GM12878 (cell line): ENCODE measurements at regions not wholly inside any gene's neighbourhood (a gene's known extent, or its start where the extent isn't known, plus 50 kb on each side); places are given as distances from the start of the nearest gene placed in this dataset.

Experiments
- ATAC-seq: fragments of 200-7000 bp; cut with Tn5 transposase; 3 replicates; pipeline ENCODE4 v1.9.1; 2020; ENCODE audit warnings: mild to moderate bottlenecking, moderate library complexity
- BruUV-seq: library from RNA; stranded (reverse); fragments of 400-500 nt; replicated peaks from 2 replicates; lab custom pipeline; 2021; lab: Mats Ljungman, UMichigan
- CTCF ChIA-PET: fragments of 300-600 bp; sonication (Branson Sonifier 250); formaldehyde crosslinking; extraction: SDS; loops from one replicate; lab custom pipeline; 2021; ENCODE audit warnings: inconsistent platforms; lab: Yijun Ruan, JAX
- POLR2A ChIA-PET: fragments of 350-600 bp; formaldehyde crosslinking; extraction: SDS; loops from one replicate; lab custom pipeline; 2021; ENCODE audit warnings: inconsistent platforms; lab: Charles Lee
- RAD21 ChIA-PET: fragments of 300-600 bp; sonication (Branson Sonifier 250); formaldehyde crosslinking; loops from one replicate; lab custom pipeline; 2023; ENCODE audit warnings: antibody characterized with exemption; ENCODE audit not compliant: unreplicated experiment; lab: Charles Lee
- SMC1A ChIA-PET: fragments of 300-600 bp; sonication (Branson Sonifier 250); formaldehyde crosslinking; loops from one replicate; lab custom pipeline; 2023; ENCODE audit not compliant: unreplicated experiment, uncharacterized antibody; lab: Charles Lee
- DNase-seq: peaks from one replicate; pipeline ENCODE4 v3.0.0-alpha.2; 2011; ENCODE audit warnings: low read depth, low spot score
- FAIRE-seq: peaks from 3 replicates; lab custom pipeline; 2011; peaks lifted over from hg19 to GRCh38; lab: Jason Lieb, UNC
- H2AFZ ChIP-seq: 2 replicates; pipeline ENCODE4 v1.6.0; 2011; ENCODE audit warnings: low read depth, low read length, control low read depth; ENCODE audit not compliant: control insufficient read depth
- H3K27ac ChIP-seq: 2 replicates; pipeline ENCODE4 v1.5.1; 2011; ENCODE audit warnings: control low read depth; ENCODE audit not compliant: control insufficient read depth, insufficient read depth
- H3K27me3 ChIP-seq, 2 experiments: replicated peaks in 1 of 2; 2 replicates each; pipeline versions ENCODE4 v1.6.0 to v1.6.1; 2011; ENCODE audit warnings: low read length in 1 of 2; ENCODE audit not compliant: control insufficient read depth in 2 of 2, insufficient read depth in 2 of 2
- H3K36me3 ChIP-seq, 2 experiments: 2 replicates each; pipeline ENCODE4 v1.5.1; 2011; ENCODE audit warnings: low read length in 1 of 2; ENCODE audit not compliant: control insufficient read depth in 2 of 2, insufficient read depth in 2 of 2
- H3K4me1 ChIP-seq: 2 replicates; pipeline ENCODE4 v1.6.1; 2011; ENCODE audit warnings: mild to moderate bottlenecking, low read length, moderate library complexity, mixed read lengths; ENCODE audit not compliant: control insufficient read depth, insufficient read depth
- H3K4me2 ChIP-seq: 2 replicates; pipeline ENCODE4 v1.6.0; 2011; ENCODE audit warnings: control low read depth; ENCODE audit not compliant: control insufficient read depth, insufficient read depth
- H3K4me3 ChIP-seq: fragments of 200-600 bp; sonication (generic); 2 replicates; pipeline ENCODE4 v1.5.1; 2016
- H3K79me2 ChIP-seq: 2 replicates; pipeline ENCODE4 v1.6.0; 2011; ENCODE audit warnings: low read length; ENCODE audit not compliant: control insufficient read depth, insufficient read depth
- H3K9ac ChIP-seq: 2 replicates; pipeline ENCODE4 v1.8.0; 2011; ENCODE audit warnings: low read length, control low read depth, mixed read lengths; ENCODE audit not compliant: control insufficient read depth, insufficient read depth
- H3K9me3 ChIP-seq: replicated peaks from 3 replicates; pipeline ENCODE4 v1.5.1; 2011; ENCODE audit warnings: mild to moderate bottlenecking, low read length; ENCODE audit not compliant: control insufficient read depth, insufficient read depth
- H4K20me1 ChIP-seq: 2 replicates; pipeline ENCODE4 v1.6.0; 2011; ENCODE audit not compliant: control insufficient read depth, insufficient read depth
- CBX5 ChIP-seq: sonication (generic); IDR thresholded peaks from 2 replicates; pipeline ENCODE4 v1.6.1; 2016; ENCODE audit warnings: low read depth, moderate library complexity, mild to moderate bottlenecking, inconsistent platforms
- DPF2 ChIP-seq: fragments of 450-650 bp; IDR thresholded peaks from 2 replicates; pipeline ENCODE4 v1.6.1; 2017; ENCODE audit warnings: mild to moderate bottlenecking
- GABPA ChIP-seq: IDR thresholded peaks from 2 replicates; pipeline ENCODE4 v1.6.1; 2014; ENCODE audit warnings: antibody characterized with exemption, low read depth, mild to moderate bottlenecking, inconsistent platforms
- HCFC1 ChIP-seq: fragments of 150-350 bp; IDR thresholded peaks from 2 replicates; pipeline ENCODE4 v1.6.1; 2014; ENCODE audit warnings: low read length
- NFXL1 ChIP-seq: fragments of 450-650 bp; IDR thresholded peaks from 2 replicates; pipeline ENCODE4 v1.6.1; 2017; ENCODE audit warnings: antibody characterized with exemption, mild to moderate bottlenecking, borderline replicate concordance
- NR2C2 ChIP-seq: IDR thresholded peaks from 2 replicates; pipeline ENCODE4 v1.6.1; 2011; ENCODE audit warnings: borderline replicate concordance, low read depth; ENCODE audit not compliant: control insufficient read depth, insufficient read length
- POLR2A ChIP-seq: IDR thresholded peaks from 2 replicates; pipeline ENCODE4 v1.6.1; 2011; ENCODE audit warnings: low read depth, mild to moderate bottlenecking, low read length
- RAD21 ChIP-seq: IDR thresholded peaks from 2 replicates; pipeline ENCODE4 v1.6.1; 2011; ENCODE audit warnings: mild to moderate bottlenecking, low read depth, low read length, moderate library complexity; ENCODE audit not compliant: insufficient read depth
- SMARCA5 ChIP-seq: fragments of 450-650 bp; IDR thresholded peaks from 2 replicates; pipeline ENCODE4 v1.6.1; 2017; ENCODE audit warnings: mild to moderate bottlenecking
- YBX1 ChIP-seq: fragments of 450-650 bp; IDR thresholded peaks from 2 replicates; pipeline ENCODE4 v1.6.1; 2016; ENCODE audit warnings: antibody characterized with exemption
- YY1 ChIP-seq: IDR thresholded peaks from 2 replicates; pipeline ENCODE4 v1.6.1; 2011; ENCODE audit warnings: low read depth, mild to moderate bottlenecking, low read length
- ZNF207 ChIP-seq: fragments of 450-650 bp; IDR thresholded peaks from 2 replicates; pipeline ENCODE4 v1.6.1; 2014; ENCODE audit warnings: antibody characterized with exemption, mild to moderate bottlenecking, borderline replicate concordance
- ZNF24 ChIP-seq: fragments of 450-650 bp; IDR thresholded peaks from 2 replicates; pipeline ENCODE4 v1.6.1; 2017; ENCODE audit warnings: antibody characterized with exemption, mild to moderate bottlenecking
- WGBS: methylation state at CpG from one replicate; pipeline ENCODE4 v1.1.6; 2016; ENCODE audit warnings: low lambda C conversion rate; ENCODE audit not compliant: insufficient replicate concordance, insufficient coverage; ENCODE audit errors: missing lambda C conversion rate; 5-methylcytosine and 5-hydroxymethylcytosine counted together
- in situ Hi-C: fragments of 300-500 bp; cut with MboI; formaldehyde crosslinking; loops from 9 replicates; pipeline ENCODE4 v1.14.3; 2018; ENCODE audit warnings: mixed read lengths
- intact Hi-C: fragments of 100-400 bp; cut with micrococcal nuclease; formaldehyde crosslinking; loops from one replicate; pipeline ENCODE4 v1.14.2; 2022; ENCODE audit not compliant: unreplicated experiment
- TF ChIP-seq, protein P1 (sequence below): IDR thresholded peaks from 2 replicates; pipeline ENCODE4 v1.6.1; 2011; ENCODE audit warnings: borderline replicate concordance, low read depth, mild to moderate bottlenecking, moderate library complexity, mixed read lengths, low read length; ENCODE audit not compliant: insufficient read depth; ENCODE audit errors: extremely low read length
- TF ChIP-seq, protein P2 (sequence below): fragments of 150-350 bp; IDR thresholded peaks from 2 replicates; pipeline ENCODE4 v1.6.1; 2016; ENCODE audit warnings: low read depth, low read length
- TF ChIP-seq, protein P3 (sequence below): IDR thresholded peaks from 2 replicates; pipeline ENCODE4 v1.6.1; 2012; ENCODE audit warnings: low read depth, low read length, improper control_type of control experiment

DNA sequence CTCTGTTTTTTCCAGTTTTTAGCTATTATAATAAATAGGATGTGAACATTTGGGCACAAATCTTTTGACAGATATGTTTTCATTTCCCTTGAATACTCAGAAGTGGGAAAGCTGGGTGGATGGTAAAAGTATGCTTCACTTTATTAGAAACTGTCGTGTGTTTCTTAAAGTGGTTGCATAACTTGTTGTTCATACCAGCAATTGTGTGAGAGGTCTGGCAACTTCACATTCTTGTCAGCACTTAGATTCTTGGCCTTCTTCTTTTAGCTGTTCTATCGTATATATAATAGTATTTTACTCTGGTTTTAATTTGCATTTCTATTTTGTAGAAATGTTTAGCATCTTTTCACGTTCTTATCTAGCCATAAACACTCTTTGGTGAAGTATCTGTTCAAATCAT is 894.4 kb downstream of the KCNMA1 start:
- Histone ChIP-seq H3K79me2 (no peaks in the 10 kb centered on the region), H3K9me3 (no peaks in the 10 kb centered on the region), H3K9ac (no peak overlapping the region), H3K27ac (no peak overlapping the region), H3K27me3 (no peaks in the 10 kb centered on the region), H3K4me3 (no peak overlapping the region), H2AFZ (no peak overlapping the region), H3K4me1 (no peaks in the 10 kb centered on the region), H4K20me1 (no peaks in the 10 kb centered on the region), H3K36me3 (no peaks in the 10 kb centered on the region), H3K4me2 (no peak overlapping the region)
- ChIA-PET POLR2A (no interaction called here), RAD21 (no interaction called here), CTCF (no interaction called here), SMC1A (no interaction called here)
- WGBS, result 28% methylated on average over 3 of the region's 3 CpGs
- no peak for ATAC-seq
- TF ChIP-seq ZNF24, result no peak
- TF ChIP-seq NFXL1, result no peak
- no peak for TF ChIP-seq RAD21
- TF ChIP-seq SMARCA5, result no peak
- BruUV-seq, result no TSS peak
- FAIRE-seq, result no peak
- in situ Hi-C loops (no loop called here), intact Hi-C loops (no loop called here)
- no peak for DNase-seq

DNA sequence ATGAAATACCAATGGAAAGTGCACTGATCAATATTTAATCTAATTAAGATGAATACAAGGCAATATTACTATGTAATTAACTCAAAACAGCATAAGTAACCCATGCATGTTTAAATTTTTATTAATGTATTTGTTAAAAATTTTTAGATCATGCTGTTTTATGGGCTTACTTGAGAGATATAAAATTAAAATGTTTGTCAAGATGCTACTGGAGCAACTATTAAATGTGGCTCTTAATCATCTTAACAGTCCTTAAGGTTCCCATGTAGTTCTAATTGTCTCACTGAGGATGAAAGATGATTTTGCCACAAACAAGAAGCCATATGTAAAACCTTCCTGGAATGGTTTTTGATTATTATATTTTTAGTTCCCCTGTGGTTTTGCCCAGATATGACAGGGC is 897.1 kb downstream of the KCNMA1 start:
- intact Hi-C loops (no loop called here), in situ Hi-C loops (no loop called here)
- no peaks in the 10 kb centered on the region for H3K9me3 ChIP-seq
- CTCF ChIA-PET, result no interaction called here
- H3K79me2 ChIP-seq, result no peaks in the 10 kb centered on the region
- H3K9ac ChIP-seq, result no peak overlapping the region
- FAIRE-seq, result no peak
- H4K20me1 ChIP-seq, result no peaks in the 10 kb centered on the region
- SMC1A ChIA-PET, result no interaction called here
- no TSS peak for BruUV-seq
- H3K4me2 ChIP-seq, result no peak overlapping the region
- RAD21 ChIA-PET, result no interaction called here
- H3K27ac ChIP-seq, result no peak overlapping the region
- no peak overlapping the region for H3K4me3 ChIP-seq
- H3K36me3 ChIP-seq, result no peaks in the 10 kb centered on the region
- ATAC-seq, result no peak
- POLR2A ChIA-PET, result no interaction called here
- H3K4me1 ChIP-seq, result no peaks in the 10 kb centered on the region
- no peak for DNase-seq
- no peak overlapping the region for H2AFZ ChIP-seq
- H3K27me3 ChIP-seq, result no peaks in the 10 kb centered on the region
- TF ChIP-seq, protein P1, sequence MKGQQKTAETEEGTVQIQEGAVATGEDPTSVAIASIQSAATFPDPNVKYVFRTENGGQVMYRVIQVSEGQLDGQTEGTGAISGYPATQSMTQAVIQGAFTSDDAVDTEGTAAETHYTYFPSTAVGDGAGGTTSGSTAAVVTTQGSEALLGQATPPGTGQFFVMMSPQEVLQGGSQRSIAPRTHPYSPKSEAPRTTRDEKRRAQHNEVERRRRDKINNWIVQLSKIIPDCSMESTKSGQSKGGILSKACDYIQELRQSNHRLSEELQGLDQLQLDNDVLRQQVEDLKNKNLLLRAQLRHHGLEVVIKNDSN, result no peak
- TF ChIP-seq POLR2A (no peak), HCFC1 (no peak), GABPA (no peak), DPF2 (no peak), YY1 (no peak), ZNF207 (no peak), CBX5 (no peak), NR2C2 (no peak), YBX1 (no peak)
- TF ChIP-seq, protein P2, sequence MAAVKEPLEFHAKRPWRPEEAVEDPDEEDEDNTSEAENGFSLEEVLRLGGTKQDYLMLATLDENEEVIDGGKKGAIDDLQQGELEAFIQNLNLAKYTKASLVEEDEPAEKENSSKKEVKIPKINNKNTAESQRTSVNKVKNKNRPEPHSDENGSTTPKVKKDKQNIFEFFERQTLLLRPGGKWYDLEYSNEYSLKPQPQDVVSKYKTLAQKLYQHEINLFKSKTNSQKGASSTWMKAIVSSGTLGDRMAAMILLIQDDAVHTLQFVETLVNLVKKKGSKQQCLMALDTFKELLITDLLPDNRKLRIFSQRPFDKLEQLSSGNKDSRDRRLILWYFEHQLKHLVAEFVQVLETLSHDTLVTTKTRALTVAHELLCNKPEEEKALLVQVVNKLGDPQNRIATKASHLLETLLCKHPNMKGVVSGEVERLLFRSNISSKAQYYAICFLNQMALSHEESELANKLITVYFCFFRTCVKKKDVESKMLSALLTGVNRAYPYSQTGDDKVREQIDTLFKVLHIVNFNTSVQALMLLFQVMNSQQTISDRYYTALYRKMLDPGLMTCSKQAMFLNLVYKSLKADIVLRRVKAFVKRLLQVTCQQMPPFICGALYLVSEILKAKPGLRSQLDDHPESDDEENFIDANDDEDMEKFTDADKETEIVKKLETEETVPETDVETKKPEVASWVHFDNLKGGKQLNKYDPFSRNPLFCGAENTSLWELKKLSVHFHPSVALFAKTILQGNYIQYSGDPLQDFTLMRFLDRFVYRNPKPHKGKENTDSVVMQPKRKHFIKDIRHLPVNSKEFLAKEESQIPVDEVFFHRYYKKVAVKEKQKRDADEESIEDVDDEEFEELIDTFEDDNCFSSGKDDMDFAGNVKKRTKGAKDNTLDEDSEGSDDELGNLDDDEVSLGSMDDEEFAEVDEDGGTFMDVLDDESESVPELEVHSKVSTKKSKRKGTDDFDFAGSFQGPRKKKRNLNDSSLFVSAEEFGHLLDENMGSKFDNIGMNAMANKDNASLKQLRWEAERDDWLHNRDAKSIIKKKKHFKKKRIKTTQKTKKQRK, result no peak
- TF ChIP-seq, protein P3, sequence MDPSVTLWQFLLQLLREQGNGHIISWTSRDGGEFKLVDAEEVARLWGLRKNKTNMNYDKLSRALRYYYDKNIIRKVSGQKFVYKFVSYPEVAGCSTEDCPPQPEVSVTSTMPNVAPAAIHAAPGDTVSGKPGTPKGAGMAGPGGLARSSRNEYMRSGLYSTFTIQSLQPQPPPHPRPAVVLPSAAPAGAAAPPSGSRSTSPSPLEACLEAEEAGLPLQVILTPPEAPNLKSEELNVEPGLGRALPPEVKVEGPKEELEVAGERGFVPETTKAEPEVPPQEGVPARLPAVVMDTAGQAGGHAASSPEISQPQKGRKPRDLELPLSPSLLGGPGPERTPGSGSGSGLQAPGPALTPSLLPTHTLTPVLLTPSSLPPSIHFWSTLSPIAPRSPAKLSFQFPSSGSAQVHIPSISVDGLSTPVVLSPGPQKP, result no peak
